ENCODE measurements at regions not wholly inside any gene's neighbourhood (a gene's known extent, or its start where the extent isn't known, plus 50 kb on each side); places are given as distances from the start of the nearest gene placed in this dataset.

GRCh38 chr4:136750897-136751296 is 781.4 kb downstream of the PCDH18 start:
- no peak for DNase-seq (ENCODE audit: low spot score)

GRCh38 chr4:136749989-136750388 is 782.3 kb downstream of the PCDH18 start:
- DNase-seq (ENCODE audit: low spot score), result no peak

- DNase-seq (ENCODE audit: low spot score), result no peak
Observed at GRCh38 chr4:136748773-136749172, 783.5 kb downstream of the PCDH18 start.

GRCh38 chr4:136748165-136748564 is 784.1 kb downstream of the PCDH18 start:
- no peak for DNase-seq (ENCODE audit: low spot score)

- DNase-seq (ENCODE audit: low spot score), result no peak
Observed at GRCh38 chr4:136743238-136743637, 789.1 kb downstream of the PCDH18 start.

GRCh38 chr4:136742333-136742732 is 790.0 kb downstream of the PCDH18 start:
- no peak for DNase-seq (ENCODE audit: low spot score)

GRCh38 chr4:136741468-136741867 is 790.8 kb downstream of the PCDH18 start:
- no peak for DNase-seq (ENCODE audit: low spot score)

GRCh38 chr4:136740326-136740725 is 792.0 kb downstream of the PCDH18 start:
- DNase-seq (ENCODE audit: low spot score), result no peak

- DNase-seq (ENCODE audit: low spot score), result no peak
Observed at GRCh38 chr4:136737066-136737465, 795.2 kb downstream of the PCDH18 start.

GRCh38 chr4:136731025-136731424 is 801.3 kb downstream of the PCDH18 start:
- DNase-seq (ENCODE audit: low spot score), result no peak

- no peak for DNase-seq (ENCODE audit: low spot score)
Observed at GRCh38 chr4:136725286-136726081, 806.8 kb downstream of the PCDH18 start.

GRCh38 chr4:136713140-136713539 is 819.2 kb downstream of the PCDH18 start:
- DNase-seq (ENCODE audit: low spot score), result no peak

GRCh38 chr4:136709897-136710296 is 822.4 kb downstream of the PCDH18 start:
- DNase-seq (ENCODE audit: low spot score), result no peak

- no peak for DNase-seq (ENCODE audit: low spot score)
Observed at GRCh38 chr4:136706942-136707341, 825.4 kb downstream of the PCDH18 start.

GRCh38 chr4:136699905-136700304 is 832.4 kb downstream of the PCDH18 start:
- no peak for DNase-seq (ENCODE audit: low spot score)

- no peak for DNase-seq (ENCODE audit: low spot score)
Observed at GRCh38 chr4:136691607-136692006, 840.7 kb downstream of the PCDH18 start.

GRCh38 chr4:136690360-136690759 is 841.9 kb downstream of the PCDH18 start:
- DNase-seq (ENCODE audit: low spot score), result no peak

GRCh38 chr4:136687596-136687995 is 844.7 kb downstream of the PCDH18 start:
- DNase-seq (ENCODE audit: low spot score), result no peak

GRCh38 chr4:136687118-136687517 is 845.2 kb downstream of the PCDH18 start:
- DNase-seq (ENCODE audit: low spot score), result no peak

- DNase-seq (ENCODE audit: low spot score), result no peak
Observed at GRCh38 chr4:136680761-136681160, 851.5 kb downstream of the PCDH18 start.

GRCh38 chr4:136680271-136680670 is 852.0 kb downstream of the PCDH18 start:
- DNase-seq (ENCODE audit: low spot score), result no peak

GRCh38 chr4:136670265-136670664 is 862.0 kb downstream of the PCDH18 start:
- no peak for DNase-seq (ENCODE audit: low spot score)

- DNase-seq (ENCODE audit: low spot score), result no peak
Observed at GRCh38 chr4:136664988-136665387, 867.3 kb downstream of the PCDH18 start.

GRCh38 chr4:136662539-136662938 is 869.8 kb downstream of the PCDH18 start:
- no peak for DNase-seq (ENCODE audit: low spot score)
